Fibroblast of villous mesenchyme (primary cell): ENCODE measurements at regions not wholly inside any gene's neighbourhood (a gene's known extent, or its start where the extent isn't known, plus 50 kb on each side); places are given as distances from the start of the nearest gene placed in this dataset.

Experiments
- DNase-seq: peaks from one replicate; pipeline ENCODE4 v3.0.0-alpha.2; 2010; ENCODE audit warnings: low read depth
- H3K4me3 ChIP-seq: 2 replicates; pipeline ENCODE4 v1.5.1; 2011; ENCODE audit warnings: low read depth, mild to moderate bottlenecking, low read length
- TF ChIP-seq, protein P1 (sequence below): IDR thresholded peaks from 2 replicates; pipeline ENCODE4 v1.5.1; 2012; ENCODE audit warnings: low read depth, mild to moderate bottlenecking, low read length; ENCODE audit not compliant: insufficient read depth

GRCh38 chr2:64363140-64363539, 90.8 kb upstream of the LGALSL start:
- TF ChIP-seq, protein P1, sequence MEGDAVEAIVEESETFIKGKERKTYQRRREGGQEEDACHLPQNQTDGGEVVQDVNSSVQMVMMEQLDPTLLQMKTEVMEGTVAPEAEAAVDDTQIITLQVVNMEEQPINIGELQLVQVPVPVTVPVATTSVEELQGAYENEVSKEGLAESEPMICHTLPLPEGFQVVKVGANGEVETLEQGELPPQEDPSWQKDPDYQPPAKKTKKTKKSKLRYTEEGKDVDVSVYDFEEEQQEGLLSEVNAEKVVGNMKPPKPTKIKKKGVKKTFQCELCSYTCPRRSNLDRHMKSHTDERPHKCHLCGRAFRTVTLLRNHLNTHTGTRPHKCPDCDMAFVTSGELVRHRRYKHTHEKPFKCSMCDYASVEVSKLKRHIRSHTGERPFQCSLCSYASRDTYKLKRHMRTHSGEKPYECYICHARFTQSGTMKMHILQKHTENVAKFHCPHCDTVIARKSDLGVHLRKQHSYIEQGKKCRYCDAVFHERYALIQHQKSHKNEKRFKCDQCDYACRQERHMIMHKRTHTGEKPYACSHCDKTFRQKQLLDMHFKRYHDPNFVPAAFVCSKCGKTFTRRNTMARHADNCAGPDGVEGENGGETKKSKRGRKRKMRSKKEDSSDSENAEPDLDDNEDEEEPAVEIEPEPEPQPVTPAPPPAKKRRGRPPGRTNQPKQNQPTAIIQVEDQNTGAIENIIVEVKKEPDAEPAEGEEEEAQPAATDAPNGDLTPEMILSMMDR: no peak
- DNase-seq: no peak
- no peak overlapping the region for H3K4me3 ChIP-seq

- DNase-seq: no peak
- TF ChIP-seq, protein P1: no peak
Measured at GRCh38 chr2:64363848-64364247, 90.1 kb upstream of the LGALSL start.

DNA sequence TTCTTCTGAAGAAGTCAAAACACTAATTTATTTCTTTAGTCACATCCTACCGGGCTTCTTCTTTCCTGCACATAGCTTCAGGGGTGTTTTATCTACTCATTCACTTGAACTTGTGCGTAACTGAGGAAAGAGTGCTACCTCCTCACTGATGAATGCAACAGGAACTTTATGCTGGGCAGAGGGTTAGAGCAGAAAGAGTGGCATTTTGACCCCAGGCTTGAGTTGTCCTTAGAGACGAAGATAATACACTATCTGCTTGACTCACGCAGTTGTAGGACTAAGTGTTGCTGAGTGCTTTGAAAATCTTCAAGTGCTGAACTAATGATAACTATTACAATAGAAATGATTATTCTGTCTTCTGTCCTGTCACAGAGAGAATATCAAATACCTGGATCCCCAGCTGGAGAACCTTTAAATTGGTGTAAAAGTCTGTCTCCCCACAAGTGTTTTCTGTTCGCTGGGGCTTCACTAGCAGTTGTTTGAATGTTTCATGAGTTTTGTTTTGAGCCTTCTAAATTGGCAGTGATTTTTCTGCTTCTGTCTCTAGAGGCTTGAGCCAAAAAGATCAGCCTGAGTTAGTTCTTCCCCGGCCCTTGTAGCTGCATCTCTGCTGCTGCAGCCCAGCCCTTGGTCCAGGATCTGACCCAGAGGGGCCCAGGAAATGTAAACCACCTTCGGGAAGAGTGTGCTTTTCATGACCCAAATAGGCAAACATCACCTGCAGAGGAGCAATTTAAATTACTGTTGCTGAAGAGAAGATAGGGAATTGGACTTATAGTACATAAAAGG, 86.3 kb upstream of the LGALSL start:
- H3K4me3 ChIP-seq: no peak overlapping the region
- no peak for DNase-seq
- TF ChIP-seq, protein P1: no peak

More at GRCh38 chr2:64363848-64364247, 90.1 kb upstream of the LGALSL start:
- H3K4me3 ChIP-seq: no peak overlapping the region

DNA sequence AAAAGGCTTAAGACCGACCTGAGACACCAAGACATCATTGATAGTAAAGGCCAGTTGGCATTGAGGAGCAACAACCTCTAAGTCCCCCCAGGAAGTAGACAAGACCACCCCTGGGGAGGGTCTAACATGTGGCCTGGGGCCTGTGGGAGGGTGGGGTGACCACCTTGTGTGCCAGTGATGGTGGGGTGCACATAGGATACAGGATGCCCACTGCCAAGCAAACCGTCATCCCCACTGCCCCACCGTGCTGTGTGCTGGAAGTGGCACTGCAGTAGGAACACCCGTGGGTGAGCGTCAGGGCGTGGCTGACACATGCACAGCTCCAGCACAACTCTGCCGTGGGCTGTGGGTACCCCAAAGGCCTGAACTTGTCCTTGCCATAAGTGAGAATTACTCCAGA, 84.3 kb upstream of the LGALSL start:
- H3K4me3 ChIP-seq: no peak overlapping the region
- TF ChIP-seq, protein P1: no peak

GRCh38 chr2:64371727-64372126, 82.2 kb upstream of the LGALSL start:
- no peak for DNase-seq
- no peak overlapping the region for H3K4me3 ChIP-seq
- TF ChIP-seq, protein P1: no peak

More for the DNA sequence above, 84.3 kb upstream of the LGALSL start:
- no peak for DNase-seq

DNA sequence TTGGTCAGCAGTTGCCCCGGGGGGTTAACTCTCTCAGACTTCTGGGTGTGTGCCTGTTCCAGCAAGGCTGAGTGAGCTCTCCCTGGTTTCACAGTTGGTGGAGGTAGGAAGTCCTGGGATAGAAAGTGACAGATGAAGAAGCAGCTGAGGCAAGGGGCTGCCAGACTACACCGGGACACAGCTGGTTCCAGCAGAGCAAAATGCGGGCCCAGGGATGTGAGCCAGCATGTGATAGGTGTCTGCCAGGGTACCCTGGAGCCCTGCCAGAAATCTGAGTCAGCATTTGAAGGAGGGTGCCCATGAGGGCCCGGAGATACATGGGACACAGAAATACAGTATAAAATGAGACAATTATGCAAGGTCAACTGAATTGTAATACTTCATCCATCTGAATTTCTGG, 79.3 kb upstream of the LGALSL start:
- H3K4me3 ChIP-seq: no peak overlapping the region
- no peak for DNase-seq
- TF ChIP-seq, protein P1: no peak
